PC-9 (cell line): ENCODE measurements at regions not wholly inside any gene's neighbourhood (a gene's known extent, or its start where the extent isn't known, plus 50 kb on each side); places are given as distances from the start of the nearest gene placed in this dataset.

Source experiments
- CTCF ChIP-seq: fragments of 200-600 bp; sonication (generic); conservative IDR thresholded peaks from 2 replicates; pipeline ENCODE4 v1.6.1; 2017; ENCODE audit warnings: mixed run types, antibody characterized with exemption, mild to moderate bottlenecking, moderate library complexity
- EZH2 ChIP-seq: fragments of 200-600 bp; sonication (generic); IDR thresholded peaks from 2 replicates; pipeline ENCODE4 v1.8.0; 2017; ENCODE audit warnings: antibody characterized with exemption, low read depth

GRCh38 chr11:115674937-115675544 is 170.8 kb upstream of the CADM1 start:
- TF ChIP-seq CTCF (no peak), EZH2 (no peak)
